Renal cortical epithelial cell (primary cell): ENCODE measurements at regions not wholly inside any gene's neighbourhood (a gene's known extent, or its start where the extent isn't known, plus 50 kb on each side); places are given as distances from the start of the nearest gene placed in this dataset.
"Not testable (repeated sequence)": the region's sequence is repeated elsewhere in the genome, so short reads cannot be mapped to it uniquely, and the experiment has no call there.

Experiments used
- DNase-seq: peaks from one replicate; pipeline ENCODE4 v3.0.0-alpha.2; 2011; ENCODE audit warnings: low read depth

DNA sequence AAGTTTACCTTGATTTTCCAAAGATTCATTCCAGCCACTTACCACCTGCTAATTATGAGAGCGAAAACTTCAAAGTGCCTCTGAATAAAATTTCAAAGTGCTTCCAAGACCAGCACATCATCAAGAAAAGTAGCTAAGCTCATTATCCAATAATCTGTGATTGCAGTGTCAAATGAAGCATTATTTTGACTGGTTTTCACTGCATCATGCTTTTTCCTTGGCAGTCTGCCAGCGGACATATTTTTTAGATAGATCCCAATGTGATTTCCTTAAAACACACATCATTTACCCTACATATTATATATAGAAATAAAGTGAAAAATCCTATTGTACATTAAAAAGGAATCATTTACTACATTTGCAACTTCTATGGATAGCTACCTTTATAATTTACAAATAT, 508.6 kb upstream of the FAM174A start:
- no peak for DNase-seq

DNA sequence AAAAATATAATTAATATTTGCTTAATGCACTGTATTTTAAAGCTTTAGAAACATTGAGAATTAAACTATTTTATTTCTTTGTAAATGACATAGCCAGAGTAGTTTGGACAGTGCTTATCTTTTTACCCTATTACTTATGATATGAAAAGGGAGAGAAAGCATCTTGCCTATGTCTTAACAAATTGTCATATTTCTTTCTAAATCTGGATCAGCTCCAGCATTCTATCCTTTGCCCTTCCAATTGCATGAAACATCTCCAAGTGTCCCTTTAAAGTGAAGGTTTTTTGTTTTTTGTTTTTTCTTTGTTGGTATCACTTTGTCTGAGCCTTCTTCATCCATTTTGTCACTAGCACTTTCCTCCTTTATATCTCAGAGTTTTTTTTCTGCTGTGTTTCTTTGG, 511.6 kb upstream of the FAM174A start:
- no peak for DNase-seq

DNA sequence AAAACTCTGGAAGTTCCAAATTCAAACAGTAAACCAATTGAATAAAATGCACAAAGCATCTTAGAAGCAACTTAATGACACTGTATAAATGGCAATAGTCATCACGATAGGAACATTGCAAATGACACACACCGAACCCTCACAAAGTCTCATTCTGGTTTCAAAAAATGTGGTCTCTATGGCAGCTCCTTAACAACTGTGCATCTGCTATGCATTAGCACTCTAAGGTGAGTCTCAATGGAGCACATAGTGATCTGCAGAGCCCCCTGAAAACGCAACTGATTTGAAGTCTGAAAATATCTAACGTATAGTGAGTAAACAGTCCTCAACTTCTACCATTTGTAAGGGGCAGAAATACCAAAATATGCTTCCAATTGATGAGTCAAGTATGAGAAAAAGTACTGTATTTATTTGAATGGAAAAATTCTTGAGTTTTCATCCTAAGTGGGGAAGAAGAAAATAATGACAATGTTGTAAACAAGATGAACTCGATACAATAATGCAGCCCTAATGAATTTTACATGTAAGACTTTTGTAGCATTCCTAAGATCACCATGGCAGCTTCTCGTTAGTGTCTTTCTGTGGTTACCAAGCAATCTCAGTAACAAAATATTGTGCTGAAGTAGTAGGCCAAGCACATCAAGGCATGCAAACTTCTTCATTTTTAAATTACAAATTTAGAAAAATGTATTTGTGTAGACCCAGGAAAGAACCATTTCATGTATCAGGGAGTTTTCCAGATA, 517.5 kb upstream of the FAM174A start:
- DNase-seq, result no peak

DNA sequence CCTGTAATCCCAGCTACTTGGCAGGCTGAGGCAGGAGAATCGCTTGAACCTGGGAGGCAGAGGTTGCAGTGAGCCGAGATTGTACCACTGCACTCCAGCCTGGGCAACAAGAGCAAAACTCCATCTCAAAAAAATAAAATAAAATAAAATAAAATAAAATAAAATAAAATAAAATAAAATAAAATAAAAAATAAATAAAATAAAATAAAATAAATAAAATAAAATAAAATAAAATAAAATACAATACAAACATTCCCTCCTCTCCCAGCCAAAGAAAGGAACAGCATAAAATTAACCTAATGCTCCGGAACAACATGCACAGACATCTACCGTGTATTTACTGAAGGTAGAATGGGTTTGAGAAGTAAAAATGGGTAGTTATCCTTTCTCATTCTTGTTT, 521.9 kb upstream of the FAM174A start:
- not testable (repeated sequence) for DNase-seq

DNA sequence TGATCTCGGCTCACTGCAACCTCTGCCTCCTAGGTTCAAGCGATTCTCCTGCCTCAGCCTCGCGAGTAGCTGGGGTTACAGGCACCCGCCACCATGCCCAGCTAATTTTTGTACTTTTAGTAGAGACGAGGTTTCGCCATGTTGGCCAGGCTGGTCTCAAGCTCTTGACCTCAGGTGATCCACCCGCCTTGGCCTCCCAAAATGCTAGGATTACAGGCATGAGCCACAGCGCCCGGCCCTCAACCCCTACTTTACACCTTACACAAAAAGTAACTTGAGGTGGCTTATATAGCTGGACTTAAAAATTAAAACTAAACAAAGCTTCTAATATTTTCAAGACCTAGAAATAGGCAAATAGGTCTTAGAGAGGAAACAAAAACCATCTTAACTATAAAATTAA, 524.0 kb upstream of the FAM174A start:
- not testable (repeated sequence) for DNase-seq

DNA sequence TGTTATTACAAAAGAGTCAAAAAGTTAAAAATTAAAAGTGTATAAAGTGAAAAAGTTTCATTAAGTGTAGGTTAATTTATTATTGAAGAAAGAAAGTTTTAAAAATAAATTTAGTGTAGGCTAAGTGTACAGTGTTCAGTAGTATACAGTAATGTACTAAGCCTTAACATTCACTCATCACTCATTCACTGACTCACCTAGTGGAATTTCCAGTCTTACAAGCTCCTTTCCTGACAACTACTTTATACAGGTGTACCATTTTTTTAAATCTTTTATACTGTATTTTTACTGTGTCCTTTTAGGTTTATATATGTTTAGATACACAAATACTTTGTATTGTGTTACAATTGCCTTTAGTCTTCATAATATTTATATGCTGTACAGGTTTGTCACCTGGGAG, 530.2 kb upstream of the FAM174A start:
- peak; percentile 61 for DNase-seq

GRCh38 chr5:99998319-99998718, 536.9 kb upstream of the FAM174A start:
- no peak for DNase-seq

DNA sequence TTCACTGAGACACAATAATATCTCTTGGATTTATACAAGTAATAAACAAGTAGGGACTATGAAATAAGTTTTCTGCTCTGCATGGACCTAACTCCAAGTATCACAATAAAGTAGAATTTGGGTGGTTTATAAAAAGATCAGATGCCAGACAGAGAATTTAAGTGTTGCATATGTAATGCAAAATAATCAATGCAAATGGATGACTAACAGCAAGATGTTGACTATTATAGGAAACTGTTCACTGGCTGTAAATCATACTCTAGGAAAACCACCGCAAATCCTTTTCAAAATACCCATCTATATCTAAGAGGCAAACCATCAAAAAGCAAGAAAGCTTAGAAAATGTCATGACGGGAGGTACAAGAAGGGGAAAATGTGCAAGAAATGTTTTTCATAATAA, 539.8 kb upstream of the FAM174A start:
- no peak for DNase-seq

GRCh38 chr5:99973779-99974178, 561.4 kb upstream of the FAM174A start:
- no peak for DNase-seq

DNA sequence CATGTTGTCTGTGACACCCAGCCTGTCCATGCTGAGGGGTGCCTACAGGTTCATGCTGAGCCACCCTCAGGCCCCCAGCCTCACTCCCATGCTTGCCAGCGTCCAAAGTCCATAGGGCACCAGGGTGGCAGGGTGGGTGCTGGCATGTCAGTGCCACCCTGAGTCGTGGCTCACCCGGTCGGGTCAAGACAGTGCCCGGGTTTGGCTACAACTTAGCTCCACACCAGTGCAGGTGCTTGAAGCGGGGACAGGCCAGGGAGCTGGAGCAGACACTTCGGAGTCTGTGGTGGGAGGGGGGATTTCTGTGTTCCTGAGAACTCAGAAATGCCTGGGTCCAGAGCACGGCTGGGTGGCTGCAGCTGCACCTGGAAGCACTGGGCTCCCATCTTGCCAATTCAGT, 579.2 kb upstream of the FAM174A start:
- DNase-seq, result no peak

- DNase-seq, result no peak
Observed at GRCh38 chr5:99955006-99955405, 580.2 kb upstream of the FAM174A start.

GRCh38 chr5:99949969-99950524, 585.1 kb upstream of the FAM174A start:
- no peak for DNase-seq

GRCh38 chr5:99949361-99949760, 585.8 kb upstream of the FAM174A start:
- no peak for DNase-seq

DNA sequence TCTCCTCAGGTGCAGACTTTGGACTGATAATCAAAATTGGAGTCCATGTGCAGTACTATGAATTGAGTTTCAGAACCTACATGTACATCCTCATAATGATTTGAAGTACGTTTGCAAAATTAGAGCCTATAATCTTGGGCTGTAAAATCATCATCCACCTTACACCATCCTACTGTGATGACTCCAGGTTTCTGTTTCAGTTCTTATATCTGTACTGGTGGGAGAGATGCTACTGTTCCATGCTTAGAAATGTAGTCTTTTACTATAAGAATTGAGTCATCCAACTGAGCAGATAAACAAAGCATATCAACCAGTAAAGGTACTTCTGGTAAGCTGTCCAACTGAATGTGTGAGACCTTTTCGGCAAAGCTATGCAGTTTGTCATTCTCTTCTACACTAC, 586.3 kb upstream of the FAM174A start:
- DNase-seq, result no peak

DNA sequence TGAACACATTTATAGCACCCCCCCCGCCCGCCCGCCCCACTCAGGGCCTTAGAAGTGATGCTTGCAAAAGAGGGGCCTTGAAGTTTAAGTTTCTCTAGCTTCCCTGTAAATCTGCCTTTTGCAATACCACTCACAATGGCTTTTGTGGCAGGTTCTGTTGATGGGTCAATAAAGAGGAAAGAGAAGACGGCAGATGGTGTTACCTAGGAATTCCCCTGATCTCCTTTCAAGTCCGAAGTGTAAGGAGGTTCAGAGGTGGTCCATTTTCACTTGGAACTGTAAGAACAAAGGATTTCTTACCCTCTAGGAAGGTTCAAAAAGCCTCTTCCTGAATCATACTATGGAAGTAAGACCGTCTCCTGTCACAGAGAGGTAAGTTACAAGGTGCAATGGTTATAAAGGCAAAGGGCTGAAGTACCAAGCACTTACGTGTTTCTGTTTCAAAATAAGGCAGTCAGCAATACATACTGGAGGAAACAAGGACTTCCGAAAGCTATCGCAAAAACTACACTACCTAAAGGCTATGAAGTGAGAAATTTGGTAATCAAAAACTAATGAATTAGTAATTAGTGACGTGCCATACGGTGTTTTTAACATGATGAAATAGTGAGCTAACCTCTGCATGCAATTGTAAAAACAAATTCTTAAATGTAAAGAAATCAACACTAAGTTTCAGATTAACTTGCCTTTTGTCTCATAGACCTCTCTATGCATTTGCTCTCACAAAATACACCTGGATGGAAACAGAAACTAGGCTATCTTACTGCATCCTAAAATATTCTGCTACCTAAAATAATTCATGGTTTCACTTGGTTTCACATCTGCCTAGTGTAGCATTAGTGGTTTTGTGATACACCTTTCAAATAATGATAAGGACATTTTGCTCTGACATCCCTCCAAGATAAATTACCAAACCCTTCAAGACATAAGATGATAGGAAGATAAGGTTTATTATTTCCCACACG, 589.4 kb upstream of the FAM174A start:
- no peak for DNase-seq

DNA sequence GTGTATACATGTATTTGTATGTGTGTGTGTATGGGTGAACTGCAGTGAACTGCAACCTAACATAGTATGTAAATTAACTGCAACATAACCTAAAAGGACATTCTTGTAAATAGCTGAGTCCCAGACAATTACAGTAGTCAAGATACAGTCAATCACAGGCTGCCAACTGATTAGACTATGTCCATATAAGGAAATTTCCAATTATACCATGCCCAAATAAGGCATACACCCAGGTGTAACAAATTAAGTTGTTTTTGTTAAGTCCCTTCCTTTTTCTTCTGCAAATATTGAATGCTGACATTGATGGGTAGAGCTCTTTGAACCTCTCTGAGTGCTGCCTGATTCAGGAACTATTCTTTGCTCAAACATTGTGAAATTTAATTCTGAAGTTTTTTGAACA, 594.6 kb upstream of the FAM174A start:
- DNase-seq, result no peak

DNA sequence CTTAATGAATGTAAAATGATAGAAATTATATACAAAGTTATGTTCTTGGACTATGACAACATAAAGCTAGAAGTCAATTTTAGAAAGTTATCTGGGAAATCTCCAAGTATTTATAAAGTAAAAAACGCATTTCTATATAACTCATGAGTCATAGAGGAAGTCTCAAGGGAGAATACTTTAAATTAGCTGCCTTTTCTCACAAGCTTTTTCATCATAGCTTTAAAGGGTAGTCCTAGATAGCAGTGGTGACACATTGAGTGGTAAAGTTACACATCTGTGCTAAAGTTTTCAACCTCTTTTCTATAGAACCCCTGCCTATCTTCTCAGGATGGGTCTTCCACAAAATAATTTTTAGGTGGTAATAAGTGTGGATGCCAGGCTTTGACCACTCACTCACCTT, 598.3 kb upstream of the FAM174A start:
- no peak for DNase-seq

DNA sequence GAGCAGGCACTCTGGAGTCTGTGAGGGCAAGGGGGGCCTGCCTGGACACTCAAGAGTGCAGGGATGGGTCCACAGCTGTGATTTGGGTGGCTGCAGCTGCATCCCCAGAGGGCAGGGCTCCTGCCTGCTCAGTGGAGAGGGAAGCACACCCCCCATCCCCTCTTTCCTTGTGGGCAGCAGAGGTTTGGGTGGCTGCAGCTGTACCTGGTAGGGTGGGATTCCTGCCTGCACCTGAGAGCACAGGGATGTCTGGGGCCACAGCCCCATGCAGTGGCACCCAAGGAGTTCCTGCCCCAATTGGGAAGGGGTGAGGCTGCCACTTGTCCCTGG, 605.4 kb upstream of the FAM174A start:
- no peak for DNase-seq

DNA sequence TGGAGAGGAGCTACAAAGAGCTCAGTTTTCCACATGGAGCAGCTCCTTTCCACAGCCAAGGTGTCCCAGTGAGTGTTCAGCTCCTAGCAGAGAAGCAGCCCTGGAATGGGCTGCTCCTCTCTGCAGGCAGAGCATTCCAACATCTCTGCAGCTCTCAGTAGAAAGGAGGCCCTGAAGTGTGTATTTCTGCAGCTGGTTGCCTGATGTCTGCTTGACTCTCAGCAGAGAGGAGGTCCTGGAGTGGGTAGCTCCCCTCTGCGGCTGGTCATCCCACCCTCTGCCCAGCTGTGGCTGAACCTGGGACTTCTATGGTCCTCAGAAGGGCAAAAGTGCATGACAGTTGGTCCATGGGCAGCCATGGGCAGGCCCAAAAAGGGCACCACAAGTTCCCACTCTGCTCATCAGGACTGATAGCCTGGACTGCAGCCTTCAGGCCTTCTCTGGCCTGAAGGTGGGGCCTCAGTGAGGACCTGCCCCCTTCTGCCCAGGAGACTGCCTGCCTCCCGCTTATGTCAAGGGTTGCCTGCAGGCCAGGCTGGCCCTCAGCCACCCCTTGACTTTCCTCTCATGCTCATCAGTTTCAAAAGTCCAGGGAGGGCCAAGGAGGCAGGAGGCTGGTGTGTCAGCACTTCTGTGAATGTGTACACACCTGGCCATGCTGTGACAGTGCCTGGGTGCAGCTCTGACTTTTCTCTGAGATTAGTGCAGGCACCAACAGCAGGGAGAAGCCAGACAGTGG, 605.9 kb upstream of the FAM174A start:
- DNase-seq, result no peak

DNA sequence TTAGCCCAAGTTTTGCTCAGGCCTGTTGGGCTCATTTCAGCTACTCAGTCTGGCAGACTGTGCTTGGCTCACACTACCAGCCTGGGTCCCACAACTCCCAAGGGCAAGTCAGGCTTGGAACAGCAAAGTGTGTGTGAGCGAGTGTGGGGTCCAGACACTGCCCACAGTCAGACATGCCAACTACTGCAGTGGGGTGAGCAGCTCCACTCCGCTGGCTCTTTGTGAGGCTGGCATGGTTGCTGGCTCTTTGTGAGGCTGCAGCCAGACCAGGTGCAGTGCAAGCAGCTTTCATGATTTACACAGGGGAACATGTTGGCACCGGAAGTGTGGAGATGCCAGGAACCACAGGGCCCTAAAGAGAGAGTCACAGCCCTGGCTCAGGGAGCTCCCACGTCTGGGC, 606.7 kb upstream of the FAM174A start:
- DNase-seq, result no peak

GRCh38 chr5:99926463-99926862, 608.7 kb upstream of the FAM174A start:
- peak; percentile 65 for DNase-seq

DNA sequence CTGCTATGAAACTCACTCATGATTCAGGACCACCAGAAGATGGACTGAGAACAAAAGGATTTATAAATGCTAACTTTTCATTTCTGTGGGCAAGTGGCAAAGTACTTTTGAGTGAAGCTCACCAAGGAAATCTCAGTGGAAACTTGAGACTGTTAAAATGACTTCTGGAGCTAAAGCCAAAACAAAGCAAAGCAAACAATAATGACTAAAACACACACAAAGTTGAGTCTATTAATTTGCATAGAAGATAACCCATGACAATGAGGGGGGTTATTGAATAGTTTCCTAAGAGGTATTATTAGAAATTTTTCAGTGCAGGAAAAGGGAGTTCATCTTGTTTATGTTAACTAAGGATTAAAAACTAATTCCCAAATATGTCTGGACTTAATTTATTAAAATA, 612.8 kb upstream of the FAM174A start:
- no peak for DNase-seq
